ENCODE measurements at regions not wholly inside any gene's neighbourhood (a gene's known extent, or its start where the extent isn't known, plus 50 kb on each side); places are given as distances from the start of the nearest gene placed in this dataset.

GRCh38 chr7:156505876-156506275, 134.7 kb upstream of the RNF32 start:
- TF ChIP-seq FOXM1 (IDR thresholded peaks at IDR 0.05; ENCODE audit: borderline replicate concordance) (no peak), ELF4 (IDR thresholded peaks at IDR 0.05) (no peak), ARNT (IDR thresholded peaks at IDR 0.05) (no peak), CTBP1 (IDR thresholded peaks at IDR 0.05; ENCODE audit: borderline replicate concordance) (no peak), HDGF (IDR thresholded peaks at IDR 0.05; ENCODE audit: borderline replicate concordance) (no peak), ZNF384 (IDR thresholded peaks at IDR 0.05) (no peak), TARDBP (IDR thresholded peaks at IDR 0.05) (no peak), NFRKB (IDR thresholded peaks at IDR 0.05) (no peak), LEF1 (IDR thresholded peaks at IDR 0.05; ENCODE audit: borderline replicate concordance) (no peak), L3MBTL2 (conservative IDR thresholded peaks at IDR 0.05) (no peak)
